ENCODE measurements at regions not wholly inside any gene's neighbourhood (a gene's known extent, or its start where the extent isn't known, plus 50 kb on each side); places are given as distances from the start of the nearest gene placed in this dataset.

DNA sequence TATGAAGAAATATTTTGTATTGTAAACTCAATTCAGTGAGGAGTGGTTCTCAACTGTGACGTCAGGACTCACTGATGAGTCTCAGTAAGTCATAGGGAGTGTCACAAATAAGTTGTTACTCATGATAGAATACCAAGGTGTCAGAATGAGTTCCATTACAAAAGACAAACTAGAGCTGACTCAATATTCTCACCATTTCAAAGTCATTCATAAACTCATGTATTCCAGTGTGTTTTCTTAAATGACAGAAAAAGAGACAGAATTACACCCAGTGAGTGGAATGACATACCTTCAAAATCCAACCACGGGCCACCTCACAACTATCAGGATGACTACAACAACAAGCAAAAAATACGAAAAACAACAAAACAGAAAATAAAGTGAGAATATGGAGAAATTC lies 321.5 kb downstream of the ENC1 start:
- no peak for TF ChIP-seq EZH2phosphoT487 (IDR thresholded peaks at IDR 0.05; ENCODE audit: borderline replicate concordance)
- TF ChIP-seq, protein P1, sequence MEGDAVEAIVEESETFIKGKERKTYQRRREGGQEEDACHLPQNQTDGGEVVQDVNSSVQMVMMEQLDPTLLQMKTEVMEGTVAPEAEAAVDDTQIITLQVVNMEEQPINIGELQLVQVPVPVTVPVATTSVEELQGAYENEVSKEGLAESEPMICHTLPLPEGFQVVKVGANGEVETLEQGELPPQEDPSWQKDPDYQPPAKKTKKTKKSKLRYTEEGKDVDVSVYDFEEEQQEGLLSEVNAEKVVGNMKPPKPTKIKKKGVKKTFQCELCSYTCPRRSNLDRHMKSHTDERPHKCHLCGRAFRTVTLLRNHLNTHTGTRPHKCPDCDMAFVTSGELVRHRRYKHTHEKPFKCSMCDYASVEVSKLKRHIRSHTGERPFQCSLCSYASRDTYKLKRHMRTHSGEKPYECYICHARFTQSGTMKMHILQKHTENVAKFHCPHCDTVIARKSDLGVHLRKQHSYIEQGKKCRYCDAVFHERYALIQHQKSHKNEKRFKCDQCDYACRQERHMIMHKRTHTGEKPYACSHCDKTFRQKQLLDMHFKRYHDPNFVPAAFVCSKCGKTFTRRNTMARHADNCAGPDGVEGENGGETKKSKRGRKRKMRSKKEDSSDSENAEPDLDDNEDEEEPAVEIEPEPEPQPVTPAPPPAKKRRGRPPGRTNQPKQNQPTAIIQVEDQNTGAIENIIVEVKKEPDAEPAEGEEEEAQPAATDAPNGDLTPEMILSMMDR (conservative IDR thresholded peaks at IDR 0.05; ENCODE audit: low read length): no peak

Measured in Loucy (cell line).